ENCODE measurements at regions not wholly inside any gene's neighbourhood (a gene's known extent, or its start where the extent isn't known, plus 50 kb on each side); places are given as distances from the start of the nearest gene placed in this dataset.

GRCh38 chr4:119709418-119709817 lies 80.8 kb upstream of the PDE5A start:
- no peak overlapping the region for H3K9ac ChIP-seq (ENCODE audit: insufficient read depth, low read depth, low read length)
- H3K79me2 ChIP-seq (ENCODE audit: insufficient read depth, low read length): no peaks in the 10 kb centered on the region
- ChIA-PET POLR2A (no interaction called here), CTCF (ENCODE audit: low intra/inter-chr PET ratio, low total read pairs) (no interaction called here)
- FAIRE-seq (no peak), ATAC-seq (no peak), DNase-seq (ENCODE audit: low spot score) (no peak)
- H3K27me3 ChIP-seq (ENCODE audit: control insufficient read depth in 1 of 2, insufficient read depth in 2 of 2, low read length in 2 of 2): no peaks in the 10 kb centered on the region
- H2AFZ ChIP-seq (ENCODE audit: low read length): no peak overlapping the region
- TF ChIP-seq NFIB (CRISPR knock-in tag; IDR thresholded peaks at IDR 0.05; ENCODE audit: borderline replicate concordance) (no peak), ZNF879 (CRISPR knock-in tag; IDR thresholded peaks at IDR 0.05) (no peak), ETV6 (CRISPR knock-in tag; conservative IDR thresholded peaks at IDR 0.05) (no peak), BCL6 (CRISPR knock-in tag; IDR thresholded peaks at IDR 0.05) (no peak)
- no TSS peak for BruUV-seq (replicated peaks)
- no peak overlapping the region for H3K27ac ChIP-seq (ENCODE audit: extremely low read length, insufficient read depth, low read length)
- H3K9me3 ChIP-seq (ENCODE audit: low read length): peaks cover 12% of the 10 kb centered on the region; the same call in 1 of the 2 replicates
- intact Hi-C loops (cut with micrococcal nuclease; ENCODE audit: unreplicated experiment) (no loop called here), in situ Hi-C loops (cut with HindIII; ENCODE audit: extremely low pct_ligation_motif_present, low pct_unique_long_range_greater_than_20kb) (no loop called here)
- 23% methylated on average over 2 of the region's 2 CpGs for whole genome bisulfite sequencing (ENCODE audit: low lambda C conversion rate)
- peaks cover 18% of the 10 kb centered on the region for H3K4me1 ChIP-seq (ENCODE audit: insufficient read depth, low read length)
- H3K4me2 ChIP-seq (ENCODE audit: low read depth, low read length): no peak overlapping the region
- no peaks in the 10 kb centered on the region for H3K36me3 ChIP-seq (replicated peaks in 1 of 2; ENCODE audit: control insufficient read depth in 1 of 2, insufficient read depth in 2 of 2, low read length in 2 of 2)
- H4K20me1 ChIP-seq (ENCODE audit: insufficient read depth, low read length): no peaks in the 10 kb centered on the region
- H3K4me3 ChIP-seq (replicated peaks in 1 of 3; ENCODE audit: insufficient read depth in 1 of 3, low read depth in 2 of 3, low read length in 3 of 3): no peak overlapping the region

GRCh38 chr4:119707336-119707735 lies 78.7 kb upstream of the PDE5A start:
- intact Hi-C loops (cut with micrococcal nuclease; ENCODE audit: unreplicated experiment): no loop called here
- ChIA-PET CTCF (ENCODE audit: low intra/inter-chr PET ratio, low total read pairs) (no interaction called here), POLR2A (no interaction called here)
- ATAC-seq (peak; percentile 98), DNase-seq (ENCODE audit: low spot score) (peak; percentile 82), FAIRE-seq (peak; percentile 84)
- H3K9me3 ChIP-seq (ENCODE audit: low read length): peaks cover 10% of the 10 kb centered on the region; the same call in 1 of the 2 replicates
- H3K4me3 ChIP-seq (replicated peaks in 1 of 3; ENCODE audit: insufficient read depth in 1 of 3, low read depth in 2 of 3, low read length in 3 of 3): no peak overlapping the region; a peak in 1 of 6 replicates
- no peaks in the 10 kb centered on the region for H3K79me2 ChIP-seq (ENCODE audit: insufficient read depth, low read length)
- H4K20me1 ChIP-seq (ENCODE audit: insufficient read depth, low read length): no peaks in the 10 kb centered on the region
- BruUV-seq (replicated peaks): no TSS peak
- no peaks in the 10 kb centered on the region for H3K27me3 ChIP-seq (ENCODE audit: control insufficient read depth in 1 of 2, insufficient read depth in 2 of 2, low read length in 2 of 2)
- no peak overlapping the region for H3K27ac ChIP-seq (ENCODE audit: extremely low read length, insufficient read depth, low read length)
- H3K4me1 ChIP-seq (ENCODE audit: insufficient read depth, low read length): peaks cover 18% of the 10 kb centered on the region
- in situ Hi-C loops (cut with HindIII; ENCODE audit: extremely low pct_ligation_motif_present, low pct_unique_long_range_greater_than_20kb): no loop called here
- no peak overlapping the region for H3K9ac ChIP-seq (ENCODE audit: insufficient read depth, low read depth, low read length)
- no peak overlapping the region for H2AFZ ChIP-seq (ENCODE audit: low read length)
- no peaks in the 10 kb centered on the region for H3K36me3 ChIP-seq (replicated peaks in 1 of 2; ENCODE audit: control insufficient read depth in 1 of 2, insufficient read depth in 2 of 2, low read length in 2 of 2)
- 0% methylated on average over 3 of the region's 3 CpGs for WGBS (ENCODE audit: low lambda C conversion rate)
- H3K4me2 ChIP-seq (ENCODE audit: low read depth, low read length): peak overlapping the region; percentile 27; the same call in 1 of the 2 replicates
- TF ChIP-seq NFAT5 (CRISPR knock-in tag; IDR thresholded peaks at IDR 0.05): no peak
- TF ChIP-seq ZFX (CRISPR knock-in tag; IDR thresholded peaks at IDR 0.05; ENCODE audit: low read depth): no peak
- no peak for TF ChIP-seq ZNF776 (CRISPR knock-in tag; IDR thresholded peaks at IDR 0.05)
- TF ChIP-seq ZNF746 (CRISPR knock-in tag; IDR thresholded peaks at IDR 0.05): no peak; the same call in 1 of the 2 replicates
- TF ChIP-seq MXD1 (CRISPR knock-in tag; IDR thresholded peaks at IDR 0.05): no peak
- no peak for TF ChIP-seq ZFP90 (CRISPR knock-in tag; IDR thresholded peaks at IDR 0.05; ENCODE audit: borderline replicate concordance)
- TF ChIP-seq ZNF629 (CRISPR knock-in tag; conservative IDR thresholded peaks at IDR 0.05): no peak
- TF ChIP-seq ZNF788 (CRISPR knock-in tag; IDR thresholded peaks at IDR 0.05; ENCODE audit: borderline replicate concordance): no peak
- no peak for TF ChIP-seq NFE2L2 (IDR thresholded peaks at IDR 0.05; ENCODE audit: low read length)
- no peak for TF ChIP-seq ZNF350 (CRISPR knock-in tag; IDR thresholded peaks at IDR 0.05; ENCODE audit: borderline replicate concordance, low read depth)
- TF ChIP-seq ZNF224 (CRISPR knock-in tag; IDR thresholded peaks at IDR 0.05): no peak
